Fibroblast of lung (primary cell): ENCODE measurements at regions not wholly inside any gene's neighbourhood (a gene's known extent, or its start where the extent isn't known, plus 50 kb on each side); places are given as distances from the start of the nearest gene placed in this dataset.

Experiments
- DNase-seq, 2 donors: peaks; one replicate each; pipeline versions ENCODE4 v3.0.0 to v3.0.0-alpha.2; 2010; ENCODE audit warnings: low read depth in 2 of 2
- H2AFZ ChIP-seq: 2 replicates; pipeline ENCODE4 v1.5.1; 2012; ENCODE audit warnings: low read length, control low read depth, inconsistent platforms
- H3K27ac ChIP-seq: 2 replicates; pipeline ENCODE4 v1.5.1; 2011; ENCODE audit warnings: low read length, control low read depth; ENCODE audit not compliant: insufficient read depth
- H3K27me3 ChIP-seq: 2 replicates; pipeline ENCODE4 v1.5.1; 2011; ENCODE audit warnings: mild to moderate bottlenecking, low read length; ENCODE audit not compliant: control insufficient read depth, insufficient read depth
- H3K36me3 ChIP-seq: 2 replicates; pipeline ENCODE4 v1.5.1; 2011; ENCODE audit warnings: low read length; ENCODE audit not compliant: control insufficient read depth, insufficient read depth
- H3K4me1 ChIP-seq: 2 replicates; pipeline ENCODE4 v1.5.1; 2011; ENCODE audit warnings: low read length; ENCODE audit not compliant: control insufficient read depth, insufficient read depth; ENCODE audit errors: extremely low read depth
- H3K4me2 ChIP-seq: 2 replicates; pipeline ENCODE4 v1.5.1; 2011; ENCODE audit warnings: low read length, control low read depth; ENCODE audit not compliant: insufficient read depth; ENCODE audit errors: extremely low read depth
- H3K4me3 ChIP-seq, 4 experiments: fragments of 200-600 bp in 1 of 4; sonication (generic) in 1 of 4; replicated peaks in 1 of 4; 2 replicates each; pipeline ENCODE4 v1.5.1; 2011 to 2016; ENCODE audit warnings: low read length in 4 of 4, low read depth in 3 of 4, mild to moderate bottlenecking in 3 of 4, control low read depth in 2 of 4, inconsistent platforms in 1 of 4, mixed read lengths in 1 of 4; ENCODE audit not compliant: insufficient read depth in 1 of 4; ENCODE audit errors: control extremely low read depth in 1 of 4
- H3K79me2 ChIP-seq: 2 replicates; pipeline ENCODE4 v1.5.1; 2012; ENCODE audit warnings: mild to moderate bottlenecking, low read length, inconsistent platforms; ENCODE audit not compliant: control insufficient read depth, insufficient read depth
- H3K9ac ChIP-seq: 2 replicates; pipeline ENCODE4 v1.5.1; 2011; ENCODE audit warnings: mild to moderate bottlenecking, low read length, control low read depth; ENCODE audit not compliant: insufficient read depth
- H3K9me3 ChIP-seq: 2 replicates; pipeline ENCODE4 v1.5.1; 2012; ENCODE audit warnings: low read depth, low read length; ENCODE audit not compliant: control insufficient read depth, insufficient read depth
- H4K20me1 ChIP-seq: 2 replicates; pipeline ENCODE4 v1.5.1; 2011; ENCODE audit warnings: low read length; ENCODE audit not compliant: control insufficient read depth, insufficient read depth; ENCODE audit errors: extremely low read depth
- CTCF ChIP-seq, 2 donors: IDR thresholded peaks in 1 of 2; conservative IDR thresholded peaks in 1 of 2; 1 replicate in 1 of 2; 2 replicates in 1 of 2; pipeline ENCODE4 v1.5.1; 2011 to 2012; ENCODE audit warnings: low read length in 2 of 2, control low read depth in 1 of 2, inconsistent platforms in 1 of 2, low read depth in 1 of 2, mild to moderate bottlenecking in 1 of 2
- EZH2 ChIP-seq: IDR thresholded peaks from 2 replicates; pipeline ENCODE4 v1.5.1; 2012; ENCODE audit warnings: low read length, control low read depth, mild to moderate bottlenecking; ENCODE audit errors: missing control alignments

GRCh38 chr4:174012135-174012885 is 271.2 kb downstream of the FBXO8 start:
- H3K9me3 ChIP-seq, result no peaks in the 10 kb centered on the region
- DNase-seq, result no peak

GRCh38 chr4:174010547-174010946 is 272.9 kb downstream of the FBXO8 start:
- TF ChIP-seq CTCF (conservative IDR thresholded peaks at IDR 0.05 in 1 of 2, IDR thresholded peaks at IDR 0.05 in 1 of 2; ENCODE audit: low read depth in 1 of 2, low read length in 2 of 2) (no peak), EZH2 (no peak)
- H2AFZ ChIP-seq, result no peak overlapping the region
- no peak for DNase-seq
- H3K4me1 ChIP-seq, result no peaks in the 10 kb centered on the region
- no peaks in the 10 kb centered on the region for H3K79me2 ChIP-seq
- H3K27ac ChIP-seq, result no peak overlapping the region
- H4K20me1 ChIP-seq, result no peaks in the 10 kb centered on the region
- H3K9me3 ChIP-seq, result no peaks in the 10 kb centered on the region
- no peak overlapping the region for H3K4me2 ChIP-seq
- H3K27me3 ChIP-seq, result no peaks in the 10 kb centered on the region
- H3K4me3 ChIP-seq, result no peak overlapping the region
- H3K9ac ChIP-seq, result no peak overlapping the region
- H3K36me3 ChIP-seq, result no peaks in the 10 kb centered on the region

More at GRCh38 chr4:174012135-174012885, 271.2 kb downstream of the FBXO8 start:
- no peaks in the 10 kb centered on the region for H3K4me1 ChIP-seq
- no peaks in the 10 kb centered on the region for H3K79me2 ChIP-seq
- H3K4me3 ChIP-seq, result no peak overlapping the region
- H3K27me3 ChIP-seq, result no peaks in the 10 kb centered on the region
- no peak overlapping the region for H3K9ac ChIP-seq
- H3K4me2 ChIP-seq, result no peak overlapping the region
- H3K27ac ChIP-seq, result no peak overlapping the region
- H3K36me3 ChIP-seq, result no peaks in the 10 kb centered on the region
- no peaks in the 10 kb centered on the region for H4K20me1 ChIP-seq
- H2AFZ ChIP-seq, result no peak overlapping the region
- TF ChIP-seq CTCF (conservative IDR thresholded peaks at IDR 0.05 in 1 of 2, IDR thresholded peaks at IDR 0.05 in 1 of 2; ENCODE audit: low read depth in 1 of 2, low read length in 2 of 2) (no peak), EZH2 (no peak)

DNA sequence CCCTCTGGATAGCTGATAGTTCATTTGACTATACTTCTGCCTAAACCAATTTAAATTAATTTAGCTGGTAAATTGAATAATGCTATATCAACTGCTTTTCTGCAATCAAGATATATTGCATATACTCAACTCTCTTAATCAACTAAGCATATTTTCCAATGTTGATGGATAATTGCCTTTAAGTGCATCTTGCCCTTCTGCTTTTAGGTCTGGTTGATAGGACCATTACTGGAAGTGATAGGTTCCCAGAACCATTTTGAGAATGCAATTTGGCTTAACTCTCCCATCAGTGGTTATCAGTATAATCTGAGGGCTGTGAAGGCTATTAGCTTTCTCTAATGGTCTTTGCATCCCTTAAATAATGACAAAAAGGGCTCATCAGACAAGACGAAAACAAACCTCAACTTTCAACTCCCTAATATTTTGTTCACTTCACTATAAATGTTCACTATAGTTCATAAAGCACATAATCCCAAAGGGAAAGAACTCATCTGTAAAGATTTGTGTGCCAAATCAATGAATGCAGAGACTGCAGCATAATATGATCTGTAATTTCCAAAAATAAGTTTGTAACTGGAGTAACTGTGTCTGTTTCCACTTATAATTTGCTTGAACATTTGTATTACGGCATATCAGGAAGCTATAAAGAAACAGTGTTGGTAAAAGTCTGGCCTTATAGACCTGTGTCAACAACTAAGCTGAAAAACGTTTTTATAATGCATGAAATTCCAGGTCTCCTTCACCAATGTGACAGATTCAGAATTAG is 273.6 kb downstream of the FBXO8 start:
- no peak overlapping the region for H3K9ac ChIP-seq
- H2AFZ ChIP-seq, result no peak overlapping the region
- no peak overlapping the region for H3K27ac ChIP-seq
- H4K20me1 ChIP-seq, result no peaks in the 10 kb centered on the region
- H3K4me1 ChIP-seq, result no peaks in the 10 kb centered on the region
- no peaks in the 10 kb centered on the region for H3K27me3 ChIP-seq
- DNase-seq, result no peak
- no peaks in the 10 kb centered on the region for H3K36me3 ChIP-seq
- H3K4me2 ChIP-seq, result no peak overlapping the region
- H3K4me3 ChIP-seq, result no peak overlapping the region
- no peaks in the 10 kb centered on the region for H3K79me2 ChIP-seq
- TF ChIP-seq EZH2 (no peak), CTCF (conservative IDR thresholded peaks at IDR 0.05 in 1 of 2, IDR thresholded peaks at IDR 0.05 in 1 of 2; ENCODE audit: low read depth in 1 of 2, low read length in 2 of 2) (no peak)
- no peaks in the 10 kb centered on the region for H3K9me3 ChIP-seq
